AG04449 (cell line): ENCODE measurements at regions not wholly inside any gene's neighbourhood (a gene's known extent, or its start where the extent isn't known, plus 50 kb on each side); places are given as distances from the start of the nearest gene placed in this dataset.
"Not testable (repeated sequence)": the region's sequence is repeated elsewhere in the genome, so short reads cannot be mapped to it uniquely, and the experiment has no call there.

Experiments used
- CTCF ChIA-PET: fragments of 350-600 bp; formaldehyde crosslinking; extraction: SDS; loops from one replicate; lab custom pipeline; 2021; ENCODE audit warnings: antibody characterized with exemption; lab: Yijun Ruan, JAX
- POLR2A ChIA-PET: fragments of 400-600, 350-600 bp; formaldehyde crosslinking; extraction: SDS; loops from one replicate; lab custom pipeline; 2020; ENCODE audit warnings: antibody characterized with exemption, inconsistent platforms; lab: Yijun Ruan, JAX
- DNase-seq: peaks from one replicate; pipeline ENCODE4 v3.0.0-alpha.2; 2010; ENCODE audit warnings: low read depth, low spot score
- H3K4me3 ChIP-seq: 2 replicates; pipeline ENCODE4 v1.5.1; 2011; ENCODE audit warnings: low read depth, mild to moderate bottlenecking, control low read depth, low read length
- TF ChIP-seq, protein P1 (sequence below): IDR thresholded peaks from one replicate; pipeline ENCODE4 v1.5.1; 2011; ENCODE audit warnings: mild to moderate bottlenecking, moderate library complexity, low read length, control low read depth, inconsistent platforms; ENCODE audit not compliant: insufficient read depth; ENCODE audit errors: missing control alignments

DNA sequence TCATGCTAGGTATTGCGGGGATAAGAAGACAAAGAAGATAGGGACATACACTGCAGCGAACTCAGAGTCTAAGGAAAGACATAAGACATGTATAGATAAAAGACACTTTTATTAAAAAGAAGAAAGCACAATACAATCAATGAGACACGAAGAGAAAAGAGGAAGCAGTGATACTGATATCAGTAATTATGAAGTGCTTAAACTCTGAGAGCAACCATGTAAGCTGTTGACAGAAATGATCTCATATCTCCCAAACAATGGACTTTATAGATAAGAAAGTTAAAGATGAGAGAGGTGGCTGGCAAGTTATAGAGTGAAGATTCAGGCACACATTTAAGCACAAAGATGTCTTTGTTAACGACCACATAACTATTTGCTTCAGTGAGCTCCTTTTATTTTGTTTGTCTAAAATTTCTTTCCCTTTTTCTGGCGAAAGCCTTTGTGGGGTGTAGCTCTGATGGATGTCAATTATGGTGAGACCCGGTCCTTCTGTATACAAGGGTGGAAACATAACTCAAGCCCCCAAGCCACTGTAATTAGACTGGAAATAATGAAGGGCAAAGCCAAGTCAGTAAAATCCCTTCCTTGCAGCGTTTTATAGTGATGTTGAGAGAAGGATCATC is 818.0 kb upstream of the SLC10A2 start:
- ChIA-PET CTCF (no interaction called here), POLR2A (no interaction called here)
- TF ChIP-seq, protein P1, sequence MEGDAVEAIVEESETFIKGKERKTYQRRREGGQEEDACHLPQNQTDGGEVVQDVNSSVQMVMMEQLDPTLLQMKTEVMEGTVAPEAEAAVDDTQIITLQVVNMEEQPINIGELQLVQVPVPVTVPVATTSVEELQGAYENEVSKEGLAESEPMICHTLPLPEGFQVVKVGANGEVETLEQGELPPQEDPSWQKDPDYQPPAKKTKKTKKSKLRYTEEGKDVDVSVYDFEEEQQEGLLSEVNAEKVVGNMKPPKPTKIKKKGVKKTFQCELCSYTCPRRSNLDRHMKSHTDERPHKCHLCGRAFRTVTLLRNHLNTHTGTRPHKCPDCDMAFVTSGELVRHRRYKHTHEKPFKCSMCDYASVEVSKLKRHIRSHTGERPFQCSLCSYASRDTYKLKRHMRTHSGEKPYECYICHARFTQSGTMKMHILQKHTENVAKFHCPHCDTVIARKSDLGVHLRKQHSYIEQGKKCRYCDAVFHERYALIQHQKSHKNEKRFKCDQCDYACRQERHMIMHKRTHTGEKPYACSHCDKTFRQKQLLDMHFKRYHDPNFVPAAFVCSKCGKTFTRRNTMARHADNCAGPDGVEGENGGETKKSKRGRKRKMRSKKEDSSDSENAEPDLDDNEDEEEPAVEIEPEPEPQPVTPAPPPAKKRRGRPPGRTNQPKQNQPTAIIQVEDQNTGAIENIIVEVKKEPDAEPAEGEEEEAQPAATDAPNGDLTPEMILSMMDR = no peak
- H3K4me3 ChIP-seq = no peak overlapping the region
- DNase-seq = no peak

DNA sequence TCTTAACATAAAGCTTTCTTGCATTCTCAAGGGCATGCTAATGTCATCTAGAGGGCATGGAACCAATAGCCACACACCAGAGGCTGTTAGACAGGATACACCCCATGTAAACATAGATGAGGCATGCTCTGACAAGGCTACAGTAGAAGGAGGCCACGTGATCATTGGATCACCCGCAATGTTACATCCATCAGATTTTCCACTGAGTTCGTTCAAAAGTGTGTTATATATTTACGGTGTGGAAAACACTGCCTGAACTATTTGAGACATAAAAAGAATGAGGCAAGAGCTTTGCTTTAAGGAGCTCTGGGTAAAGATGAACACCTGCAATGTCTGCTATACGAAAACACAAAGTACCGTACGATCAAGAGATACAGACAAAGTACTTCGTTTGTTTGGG is 817.5 kb upstream of the SLC10A2 start:
- POLR2A ChIA-PET = no interaction called here
- CTCF ChIA-PET = no interaction called here
- no peak for DNase-seq
- TF ChIP-seq, protein P1 = no peak
- H3K4me3 ChIP-seq = no peak overlapping the region

DNA sequence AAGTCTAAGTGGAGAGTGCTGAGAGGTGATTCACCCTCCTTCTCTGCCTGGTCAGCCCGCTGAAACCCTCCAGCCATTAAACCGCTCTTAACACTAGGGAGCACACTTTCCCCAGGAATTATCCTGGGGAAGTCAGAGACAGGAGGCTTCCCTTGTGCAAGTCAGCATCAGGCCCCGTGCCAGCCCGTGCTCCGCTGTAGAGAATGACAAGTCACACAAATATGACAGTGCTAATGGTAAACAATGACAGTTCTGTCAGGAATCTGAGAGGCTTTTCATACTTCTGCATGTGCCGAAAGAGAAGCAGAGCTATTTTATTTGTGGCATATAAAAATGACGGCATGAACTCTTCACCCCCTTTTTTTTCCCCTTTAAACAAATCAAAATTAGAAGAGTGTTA is 816.9 kb upstream of the SLC10A2 start:
- ChIA-PET POLR2A (no interaction called here), CTCF (no interaction called here)
- TF ChIP-seq, protein P1 = peak; percentile 55
- peak overlapping the region; percentile 4; the same call in 1 of the 2 replicates for H3K4me3 ChIP-seq
- peak; percentile 71 for DNase-seq

DNA sequence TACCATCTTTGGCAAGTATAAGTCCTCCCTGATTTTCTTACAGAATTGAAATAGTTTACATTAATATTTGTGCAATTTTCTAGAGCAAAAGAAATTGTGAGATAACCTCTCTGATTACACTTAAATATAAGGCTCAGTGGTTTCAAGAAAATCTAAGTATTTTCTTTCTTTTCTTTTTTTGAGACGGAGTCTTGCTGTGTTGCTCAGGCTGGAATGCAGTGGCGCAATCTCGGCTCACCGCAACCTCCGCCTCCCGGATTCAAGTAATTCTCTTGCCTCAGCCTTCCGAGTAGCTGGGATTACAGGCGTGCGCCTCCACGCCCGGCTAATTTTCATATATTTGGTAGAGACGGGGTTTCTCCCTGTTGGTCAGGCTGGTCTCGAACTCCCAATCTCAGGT is 813.9 kb upstream of the SLC10A2 start:
- POLR2A ChIA-PET, H3K4me3 ChIP-seq, DNase-seq, CTCF ChIA-PET: not testable (repeated sequence)

DNA sequence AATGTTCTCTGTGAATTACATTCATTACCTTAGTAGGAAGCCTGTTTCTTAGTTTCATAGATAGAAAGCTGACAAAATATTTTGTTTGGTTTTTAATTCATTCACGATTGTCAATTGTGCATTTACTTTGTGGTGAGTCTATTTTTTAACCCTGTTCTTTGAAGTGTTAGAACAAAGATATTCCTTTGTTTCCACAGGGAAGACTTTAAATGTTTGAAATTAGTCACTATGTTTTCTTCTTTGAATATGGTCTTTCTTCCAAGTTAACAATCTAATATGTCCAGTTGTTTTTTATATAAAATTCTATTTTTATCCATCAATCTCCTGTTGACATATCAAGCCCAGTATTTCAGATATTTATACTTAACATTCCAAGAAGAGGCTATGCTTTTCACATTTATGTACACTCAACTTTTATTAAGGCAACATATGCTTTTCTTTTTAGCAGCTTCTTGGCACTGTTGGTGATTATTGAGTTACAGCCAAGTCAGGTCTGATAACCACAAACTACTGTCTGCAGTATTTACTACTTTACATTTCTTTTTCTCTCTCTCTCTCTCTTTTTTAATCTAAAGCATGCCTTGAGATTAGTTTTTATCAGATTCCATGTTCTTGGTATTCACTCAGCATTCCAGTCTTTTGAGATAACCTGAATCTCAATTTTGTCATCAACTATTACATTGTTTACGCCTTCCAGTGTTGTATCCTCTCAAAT is 812.8 kb upstream of the SLC10A2 start:
- no peak for DNase-seq
- CTCF ChIA-PET = no interaction called here
- H3K4me3 ChIP-seq = no peak overlapping the region
- TF ChIP-seq, protein P1 = no peak
- POLR2A ChIA-PET = no interaction called here

DNA sequence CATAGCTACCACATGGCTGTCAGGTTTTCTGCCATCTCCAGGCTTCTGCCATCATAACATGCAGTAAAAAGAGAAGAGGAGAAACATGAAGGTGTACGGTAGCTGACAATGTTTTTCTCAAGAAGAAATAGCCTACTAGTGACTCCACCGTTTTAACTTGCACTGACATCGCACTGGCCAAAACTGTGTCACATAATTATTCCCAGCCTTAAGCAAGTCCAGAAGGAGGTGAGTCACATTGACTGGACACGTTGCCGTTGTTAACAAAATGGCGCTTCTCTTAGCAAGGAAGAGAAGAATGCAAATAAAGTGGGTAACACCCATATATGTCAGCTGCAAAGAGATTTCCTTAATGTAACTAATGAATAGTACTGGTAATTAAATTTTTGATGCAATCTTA is 810.4 kb upstream of the SLC10A2 start:
- no peak overlapping the region for H3K4me3 ChIP-seq
- CTCF ChIA-PET = no interaction called here
- DNase-seq = no peak
- POLR2A ChIA-PET = no interaction called here
- TF ChIP-seq, protein P1 = no peak

DNA sequence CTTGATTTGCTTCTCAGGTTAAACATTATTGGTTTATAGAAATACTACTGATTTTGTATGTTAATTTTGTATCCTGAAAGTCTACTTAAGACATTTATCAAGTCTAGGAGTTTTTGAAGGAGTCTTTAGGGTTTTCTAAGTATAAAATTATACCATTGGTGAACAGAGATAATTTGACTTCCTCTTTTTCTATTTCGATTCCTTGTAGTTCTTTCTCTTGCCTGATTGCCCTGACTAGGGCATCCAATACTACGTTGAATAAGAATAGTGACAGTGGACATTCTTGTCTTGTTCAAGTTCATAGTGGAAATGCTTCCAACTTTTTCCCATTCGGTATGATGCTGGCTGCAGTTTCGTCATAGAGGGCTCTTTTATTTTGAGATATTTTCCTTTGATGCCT is 807.5 kb upstream of the SLC10A2 start:
- CTCF ChIA-PET = no interaction called here
- no peak overlapping the region for H3K4me3 ChIP-seq
- TF ChIP-seq, protein P1 = no peak
- POLR2A ChIA-PET = no interaction called here
- DNase-seq = no peak
